MM.1S (cell line): ENCODE measurements at regions not wholly inside any gene's neighbourhood (a gene's known extent, or its start where the extent isn't known, plus 50 kb on each side); places are given as distances from the start of the nearest gene placed in this dataset.

Experiments used
- CTCF ChIP-seq: fragments of 300-600 bp; sonication (generic); IDR thresholded peaks from 2 replicates; pipeline ENCODE4 v1.5.1; 2016; ENCODE audit warnings: antibody characterized with exemption, low read length, mixed read lengths
- EZH2phosphoT487 ChIP-seq: fragments of 300-600 bp; sonication (generic); IDR thresholded peaks from 2 replicates; pipeline ENCODE4 v1.6.1; 2018; ENCODE audit warnings: antibody characterized with exemption, low read length

- TF ChIP-seq CTCF (no peak), EZH2phosphoT487 (no peak)
These were observed 134.5 kb upstream of the RMP24 start for GRCh38 chr18:35837922-35838496.
